ENCODE measurements at regions not wholly inside any gene's neighbourhood (a gene's known extent, or its start where the extent isn't known, plus 50 kb on each side); places are given as distances from the start of the nearest gene placed in this dataset.

GRCh38 chr7:86954971-86955370, 104.5 kb downstream of the ELAPOR2 start:
- TF ChIP-seq, protein P1, sequence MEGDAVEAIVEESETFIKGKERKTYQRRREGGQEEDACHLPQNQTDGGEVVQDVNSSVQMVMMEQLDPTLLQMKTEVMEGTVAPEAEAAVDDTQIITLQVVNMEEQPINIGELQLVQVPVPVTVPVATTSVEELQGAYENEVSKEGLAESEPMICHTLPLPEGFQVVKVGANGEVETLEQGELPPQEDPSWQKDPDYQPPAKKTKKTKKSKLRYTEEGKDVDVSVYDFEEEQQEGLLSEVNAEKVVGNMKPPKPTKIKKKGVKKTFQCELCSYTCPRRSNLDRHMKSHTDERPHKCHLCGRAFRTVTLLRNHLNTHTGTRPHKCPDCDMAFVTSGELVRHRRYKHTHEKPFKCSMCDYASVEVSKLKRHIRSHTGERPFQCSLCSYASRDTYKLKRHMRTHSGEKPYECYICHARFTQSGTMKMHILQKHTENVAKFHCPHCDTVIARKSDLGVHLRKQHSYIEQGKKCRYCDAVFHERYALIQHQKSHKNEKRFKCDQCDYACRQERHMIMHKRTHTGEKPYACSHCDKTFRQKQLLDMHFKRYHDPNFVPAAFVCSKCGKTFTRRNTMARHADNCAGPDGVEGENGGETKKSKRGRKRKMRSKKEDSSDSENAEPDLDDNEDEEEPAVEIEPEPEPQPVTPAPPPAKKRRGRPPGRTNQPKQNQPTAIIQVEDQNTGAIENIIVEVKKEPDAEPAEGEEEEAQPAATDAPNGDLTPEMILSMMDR (IDR thresholded peaks at IDR 0.05) = no peak
- TF ChIP-seq POLR2A (IDR thresholded peaks at IDR 0.05) (no peak), POLR2AphosphoS5 (IDR thresholded peaks at IDR 0.05) (no peak)

All from stomach (tissue), 4 donors.